ENCODE measurements at regions not wholly inside any gene's neighbourhood (a gene's known extent, or its start where the extent isn't known, plus 50 kb on each side); places are given as distances from the start of the nearest gene placed in this dataset.

DNA sequence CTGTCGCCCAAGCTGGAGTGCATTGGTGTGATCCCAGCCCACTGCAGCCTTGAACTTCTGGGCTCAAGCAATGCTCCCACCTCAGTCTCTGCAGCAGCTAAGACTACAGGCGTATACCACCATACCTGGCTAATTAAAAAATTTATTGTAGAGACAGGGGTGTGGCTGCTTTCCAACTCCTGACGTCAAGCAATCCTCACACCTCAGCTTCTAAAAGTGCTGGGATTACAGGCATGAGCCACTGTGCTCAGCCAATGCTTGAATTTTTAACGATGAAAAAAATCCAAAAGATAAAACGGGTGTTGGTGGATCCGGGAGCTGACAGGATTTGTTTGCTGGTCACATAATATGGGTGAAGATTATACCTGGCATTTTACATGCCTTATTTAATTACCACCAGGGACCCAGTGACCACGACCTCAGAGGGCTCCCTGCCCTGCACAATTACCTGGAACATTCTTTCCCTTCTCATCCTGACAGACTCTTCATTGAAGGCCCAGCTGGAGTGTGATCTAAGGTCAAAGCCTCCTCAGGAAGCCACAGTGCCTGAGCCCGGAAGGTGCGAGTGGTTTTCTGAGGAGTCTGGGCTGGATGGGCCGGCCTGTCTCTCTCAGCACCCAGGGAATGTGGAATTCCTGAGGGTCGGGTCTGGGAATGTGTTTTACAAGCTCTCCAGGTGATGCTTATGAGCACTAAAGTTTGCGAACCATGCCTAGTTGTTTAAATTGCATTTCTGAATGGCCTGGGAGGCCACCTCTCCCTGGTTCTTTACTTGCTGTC, 193.3 kb downstream of the USP12 start:
- TF ChIP-seq SP1 (IDR thresholded peaks at IDR 0.05) = no peak
- TF ChIP-seq L3MBTL2 (conservative IDR thresholded peaks at IDR 0.05) = no peak
- TF ChIP-seq FOXA1 (IDR thresholded peaks at IDR 0.05) = no peak
- no peak for TF ChIP-seq HDGF (IDR thresholded peaks at IDR 0.05; ENCODE audit: borderline replicate concordance)
- no peak for TF ChIP-seq SUZ12 (IDR thresholded peaks at IDR 0.05)
- TF ChIP-seq BHLHE40 (IDR thresholded peaks at IDR 0.05; ENCODE audit: borderline replicate concordance) = no peak
- no peak for TF ChIP-seq FOXK2 (IDR thresholded peaks at IDR 0.05)
- no peak for TF ChIP-seq FOXM1 (IDR thresholded peaks at IDR 0.05; ENCODE audit: borderline replicate concordance)
